Right ventricle myocardium superior (tissue), 1 donor: ENCODE measurements at regions not wholly inside any gene's neighbourhood (a gene's known extent, or its start where the extent isn't known, plus 50 kb on each side); places are given as distances from the start of the nearest gene placed in this dataset.
A peak's percentile ranks its signal among the peaks of the same experiment; 100 is the strongest.
"Not testable (repeated sequence)": the region's sequence is repeated elsewhere in the genome, so short reads cannot be mapped to it uniquely, and the experiment has no call there.

ENCODE experiments used
- ATAC-seq: fragments of 200-7000 bp; cut with Tn5 transposase; one replicate; pipeline ENCODE4 v1.9.1; 2020; ENCODE audit warnings: mild to moderate bottlenecking; ENCODE audit not compliant: poor library complexity
- DNase-seq: peaks from one replicate; pipeline ENCODE4 v3.0.0-alpha.2; 2020
- intact Hi-C: fragments of 100-400 bp; cut with DNase I; formaldehyde crosslinking; loops from one replicate; pipeline ENCODE4 v1.11.2; 2022
- donor health status: DM: no; HTN: yes; CAD: no; lungs with severe emphysema.

GRCh38 chr6:133768656-133769295, 120.1 kb upstream of the TCF21 start:
- intact Hi-C loops: no loop called here
- ATAC-seq (no peak), DNase-seq (peak; percentile 62)

DNA sequence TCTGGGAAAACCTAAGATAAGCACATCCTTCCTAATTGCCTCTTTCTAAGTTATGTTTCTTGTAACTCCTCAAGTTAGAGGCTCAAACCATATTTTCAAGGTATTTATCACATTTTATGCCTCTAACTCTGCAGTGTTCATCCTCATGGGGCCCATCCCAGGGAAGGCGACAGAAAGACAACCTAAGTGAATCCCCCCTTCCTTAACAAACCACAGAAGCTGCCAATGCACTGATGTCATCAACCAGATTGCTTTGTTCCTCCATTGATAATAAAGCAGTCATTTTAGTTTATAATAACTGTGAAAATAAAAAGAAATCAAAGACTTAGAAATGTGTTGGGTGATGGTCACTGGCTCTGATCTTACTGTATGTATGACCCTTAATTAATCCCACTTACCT, 119.5 kb upstream of the TCF21 start:
- intact Hi-C loops: no loop called here

DNA sequence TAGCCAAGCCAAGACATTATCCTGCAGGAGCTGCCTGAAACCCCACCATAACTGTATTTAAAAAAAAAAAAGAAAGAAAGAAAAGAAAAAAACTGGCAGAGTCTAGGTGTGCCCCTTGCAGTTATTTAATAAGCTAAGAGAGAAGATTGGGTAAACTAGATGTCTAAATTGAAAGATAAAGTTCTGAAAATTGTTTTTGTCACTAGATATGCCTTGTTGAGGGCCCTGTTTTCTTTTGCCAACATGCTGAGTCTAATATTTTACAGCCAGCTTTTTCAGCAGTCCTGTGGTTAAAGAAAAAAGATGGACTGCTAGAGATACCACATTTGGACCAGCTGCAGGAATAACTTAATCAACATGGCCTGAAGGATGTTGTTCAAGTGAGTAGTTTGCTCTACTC, 116.3 kb upstream of the TCF21 start:
- DNase-seq (no peak), ATAC-seq (no peak)
- intact Hi-C loops: no loop called here

More for the DNA sequence above, 119.5 kb upstream of the TCF21 start:
- DNase-seq: no peak
- ATAC-seq: no peak

DNA sequence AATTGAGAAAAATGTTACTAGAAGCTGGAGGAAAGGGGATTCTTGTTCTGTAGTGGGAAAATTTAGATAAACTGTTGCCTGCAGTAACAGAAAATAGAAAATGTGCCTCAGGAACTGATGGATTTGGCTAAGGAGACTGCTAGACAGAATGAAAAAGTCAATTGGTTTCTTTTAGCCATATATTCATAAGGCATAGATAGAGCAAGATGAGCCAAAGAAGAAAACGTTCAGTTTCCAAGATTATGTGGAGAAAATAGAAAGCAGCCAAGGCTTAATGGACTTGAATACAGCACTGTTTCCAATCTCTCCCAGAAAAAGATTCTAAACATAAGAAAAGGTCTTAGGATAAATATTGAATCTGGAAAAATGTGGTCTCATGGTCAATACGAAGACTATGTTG, 115.1 kb upstream of the TCF21 start:
- intact Hi-C loops: no loop called here
- no peak for DNase-seq
- ATAC-seq: no peak

- intact Hi-C loops: no loop called here
- ATAC-seq (no peak), DNase-seq (no peak)
Observed at GRCh38 chr6:133774356-133774755, 114.6 kb upstream of the TCF21 start.

DNA sequence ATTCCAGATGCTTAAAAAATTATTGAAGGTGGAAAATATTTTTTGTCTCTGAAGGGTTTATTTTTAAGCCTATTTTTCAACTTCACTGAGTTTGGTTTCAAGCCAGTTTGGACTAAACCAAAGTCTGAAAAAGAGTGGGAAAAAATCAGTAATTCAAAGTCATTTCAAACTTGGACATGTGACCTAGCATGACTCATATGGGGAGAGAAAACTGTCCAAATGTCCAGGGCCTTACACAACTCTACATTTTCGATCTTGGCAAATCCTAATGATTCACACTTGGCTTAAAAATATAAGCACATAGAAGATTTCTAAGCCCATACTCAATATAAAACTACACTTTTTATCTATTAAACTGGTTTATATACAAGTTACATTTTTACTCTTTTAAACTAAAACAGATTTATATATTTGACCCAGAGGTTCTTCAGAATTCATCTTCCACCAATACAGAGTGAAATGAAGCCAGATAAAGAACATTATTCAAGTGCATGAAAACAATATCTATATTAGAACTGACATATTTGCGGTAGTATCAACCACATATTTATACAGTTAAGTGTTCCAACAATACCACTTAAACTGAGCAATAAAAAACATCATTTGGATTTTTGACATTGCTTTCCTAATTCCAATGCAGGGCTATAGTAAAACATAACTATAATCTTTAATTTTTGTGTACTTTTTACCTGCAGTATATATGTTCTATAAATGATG, 110.3 kb upstream of the TCF21 start:
- DNase-seq (no peak), ATAC-seq (peak; percentile 79)
- intact Hi-C loops: no loop called here

- ATAC-seq: no peak
- no peak for DNase-seq
- intact Hi-C loops: no loop called here
Observed at GRCh38 chr6:133779916-133780695, 108.8 kb upstream of the TCF21 start.

DNA sequence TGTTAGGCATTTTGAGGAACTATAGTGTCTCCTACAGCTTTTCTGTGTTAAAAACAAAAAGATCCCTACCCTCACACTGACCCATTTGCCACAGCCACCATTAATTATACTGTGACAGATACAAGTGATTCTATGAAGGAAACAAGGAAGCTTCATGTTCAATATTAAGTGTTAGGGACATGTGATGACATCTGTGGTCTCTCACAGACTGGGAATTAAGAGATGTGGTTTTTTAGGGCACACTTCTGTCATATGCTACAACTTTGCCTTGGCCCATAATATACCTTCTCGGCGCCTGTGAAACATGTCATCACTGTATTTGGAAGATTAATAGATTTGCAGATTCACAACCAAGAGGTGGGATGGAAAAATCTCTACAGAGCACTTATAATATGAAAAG, 102.9 kb upstream of the TCF21 start:
- DNase-seq: no peak
- no peak for ATAC-seq
- intact Hi-C loops: no loop called here

- ATAC-seq (no peak), DNase-seq (no peak)
- intact Hi-C loops: no loop called here
Observed at GRCh38 chr6:133787122-133787521, 101.8 kb upstream of the TCF21 start.

DNA sequence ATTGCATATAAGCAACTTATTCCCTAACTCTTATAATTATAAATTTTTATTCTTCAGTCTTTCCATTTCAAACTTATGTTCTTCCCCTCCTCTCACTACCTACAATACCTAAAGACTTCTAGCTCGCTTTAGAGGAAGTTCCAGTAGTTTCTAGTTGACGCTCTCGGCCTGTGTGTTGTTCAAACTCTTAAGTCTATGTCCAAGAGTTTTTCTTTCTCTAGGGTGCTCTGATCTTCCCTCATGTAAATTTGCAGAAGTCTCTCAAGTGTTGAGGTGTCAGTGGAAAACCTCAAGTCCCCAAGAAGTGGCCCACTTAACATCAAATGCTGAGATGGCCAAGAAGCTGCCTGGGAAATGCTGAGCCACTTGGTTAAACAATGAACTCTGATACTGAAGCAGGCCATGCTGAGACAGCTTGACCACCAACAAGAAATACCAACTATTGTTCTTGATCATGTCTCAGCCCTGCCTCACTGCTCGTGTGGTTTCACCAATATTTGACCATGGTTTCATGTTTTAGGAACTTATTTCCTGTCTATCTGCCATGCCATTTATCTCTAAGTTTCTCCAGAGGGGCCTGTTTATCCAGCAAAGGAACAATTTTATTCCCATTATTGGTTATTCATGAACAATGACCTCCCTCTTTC, 100.9 kb upstream of the TCF21 start:
- intact Hi-C loops: no loop called here
- DNase-seq: no peak
- no peak for ATAC-seq

DNA sequence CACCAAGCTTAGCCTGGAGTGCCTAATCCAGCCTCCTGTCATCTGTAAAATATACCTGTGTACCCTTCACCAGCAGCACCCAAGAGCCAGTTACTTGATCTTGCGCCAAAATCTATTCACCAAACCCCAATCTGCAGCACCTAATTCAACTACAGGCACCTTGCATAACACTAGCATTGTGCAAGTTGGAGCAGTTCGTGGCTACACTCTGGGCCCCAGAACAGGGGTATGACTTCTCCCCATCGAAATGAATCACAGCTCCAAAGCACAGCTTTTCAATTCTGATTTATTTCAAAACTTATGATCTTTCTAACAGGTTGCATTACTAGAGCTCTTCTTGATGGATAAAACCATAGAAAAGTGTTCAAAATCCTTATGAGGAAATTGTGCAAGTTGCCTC, 100.4 kb upstream of the TCF21 start:
- DNase-seq (no peak), ATAC-seq (no peak)
- intact Hi-C loops: no loop called here

DNA sequence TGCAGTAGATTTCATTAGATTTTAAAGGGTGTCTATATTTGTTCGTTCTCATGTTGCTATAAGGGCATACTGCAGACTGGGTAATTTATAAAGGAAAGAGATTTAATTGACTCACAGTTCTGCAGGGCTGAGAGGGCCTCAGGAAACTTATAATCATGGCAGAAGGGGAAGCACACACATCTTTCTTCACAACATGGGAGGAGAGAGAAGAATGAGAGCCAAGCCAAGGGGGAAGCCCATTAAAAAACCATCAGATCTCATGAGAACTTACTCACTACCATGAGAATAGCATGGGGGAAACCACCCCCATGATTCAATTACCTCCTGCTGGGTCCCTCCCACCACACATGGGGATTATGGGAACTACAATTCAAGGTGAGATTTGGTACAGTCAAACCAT, 99.5 kb upstream of the TCF21 start:
- ATAC-seq, DNase-seq, intact Hi-C loops: not testable (repeated sequence)

- DNase-seq, intact Hi-C loops, ATAC-seq: not testable (repeated sequence)
Observed at GRCh38 chr6:133790756-133791155, 98.2 kb upstream of the TCF21 start.

- ATAC-seq, DNase-seq, intact Hi-C loops: not testable (repeated sequence)
Observed at GRCh38 chr6:133795051-133795450, 93.9 kb upstream of the TCF21 start.

DNA sequence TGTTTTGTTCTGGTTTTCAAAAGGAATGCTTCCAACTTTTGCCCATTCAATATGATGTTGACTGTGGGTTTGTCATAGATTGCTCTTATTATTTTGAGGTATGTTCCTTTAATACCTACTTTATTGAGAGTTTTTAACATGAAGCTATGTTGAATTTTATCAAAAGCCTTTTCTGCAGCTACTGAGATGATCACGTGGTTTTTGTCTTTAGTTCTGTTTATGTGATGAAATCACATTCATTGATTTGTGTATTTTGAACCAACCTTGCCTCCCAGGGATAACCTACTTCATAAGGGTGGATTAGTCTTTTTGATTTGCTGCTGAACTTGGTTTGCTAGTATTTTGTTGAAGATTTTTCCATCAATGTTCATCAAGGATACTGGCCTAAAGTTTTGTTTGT, 92.7 kb upstream of the TCF21 start:
- ATAC-seq: no peak
- intact Hi-C loops: no loop called here
- no peak for DNase-seq

GRCh38 chr6:133799043-133799442, 89.9 kb upstream of the TCF21 start:
- intact Hi-C loops: no loop called here
- DNase-seq (no peak), ATAC-seq (no peak)

GRCh38 chr6:133802861-133803260, 86.1 kb upstream of the TCF21 start:
- ATAC-seq (no peak), DNase-seq (no peak)
- intact Hi-C loops: no loop called here

GRCh38 chr6:133804265-133804664, 84.6 kb upstream of the TCF21 start:
- DNase-seq (no peak), ATAC-seq (peak; percentile 92)
- intact Hi-C loops: no loop called here

DNA sequence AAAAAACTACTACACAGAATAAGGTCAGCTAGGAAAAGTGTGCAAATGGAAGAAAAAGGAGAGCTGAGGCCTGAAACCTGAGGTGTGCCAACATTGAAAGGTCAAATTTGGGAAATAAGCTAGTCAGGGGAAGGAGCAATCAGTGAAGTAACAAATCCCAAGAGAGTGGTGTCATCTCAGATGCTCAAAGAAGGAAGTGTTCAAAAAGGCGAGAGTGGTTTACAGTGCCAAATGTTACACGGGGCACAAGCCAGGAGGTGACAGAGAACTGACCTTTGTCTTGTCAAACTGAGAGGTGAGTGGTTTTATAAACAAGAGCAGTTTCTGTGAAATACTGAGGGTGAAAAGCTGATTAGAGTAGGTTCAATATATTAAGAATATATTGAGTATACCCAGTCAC, 83.0 kb upstream of the TCF21 start:
- ATAC-seq: peak; percentile 8
- intact Hi-C loops: no loop called here
- DNase-seq: no peak
